Astrocyte of the cerebellum (primary cell): ENCODE measurements at regions not wholly inside any gene's neighbourhood (a gene's known extent, or its start where the extent isn't known, plus 50 kb on each side); places are given as distances from the start of the nearest gene placed in this dataset.

Experiments
- DNase-seq: peaks from one replicate; pipeline ENCODE4 v3.0.0-alpha.2; 2011; ENCODE audit warnings: low read depth
- H3K4me3 ChIP-seq: 2 replicates; pipeline ENCODE4 v1.5.1; 2011; ENCODE audit warnings: mild to moderate bottlenecking, low read depth, low read length, moderate library complexity
- in situ Hi-C: cut with HindIII; loops from 2 replicates; pipeline ENCODE4 v1.10.0; 2017; ENCODE audit warnings: low sequenced_read_pairs
- TF ChIP-seq, protein P1 (sequence below): IDR thresholded peaks from 2 replicates; pipeline ENCODE4 v1.5.1; 2012; ENCODE audit warnings: low read length, low read depth, moderate library complexity, mild to moderate bottlenecking; ENCODE audit errors: missing control alignments

DNA sequence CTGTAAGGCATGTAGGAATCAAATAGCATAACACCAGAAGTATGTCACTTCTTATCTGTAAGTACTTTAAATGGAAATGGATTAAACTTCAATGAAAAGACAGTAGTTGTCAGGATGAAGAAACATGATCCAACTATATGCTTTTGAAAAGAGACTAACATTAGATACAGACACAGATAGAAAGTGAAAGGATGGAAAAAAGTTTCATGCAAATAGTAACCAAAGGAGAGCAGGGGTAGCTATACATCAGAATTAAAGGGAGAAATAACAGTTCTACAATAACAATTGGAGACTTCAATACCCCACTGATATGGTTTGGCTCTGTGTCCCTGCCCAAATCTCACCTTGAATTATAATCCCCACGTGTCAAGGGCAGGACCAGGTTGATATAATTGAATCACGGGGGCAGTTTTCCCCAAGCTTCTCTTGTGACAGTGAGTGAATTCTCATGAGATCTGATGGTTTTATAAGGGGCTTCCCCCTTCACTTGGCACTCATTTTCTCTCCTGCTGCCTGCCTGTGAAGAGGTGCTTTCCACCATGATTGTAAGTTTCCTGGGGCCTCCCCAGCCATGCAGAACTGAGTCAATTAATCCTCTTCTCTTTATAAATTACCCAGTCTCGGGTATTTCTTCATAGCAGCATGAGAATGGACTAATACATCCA, 205.4 kb upstream of the CDH2 start:
- in situ Hi-C loops: no loop called here
- no peak for DNase-seq
- TF ChIP-seq, protein P1, sequence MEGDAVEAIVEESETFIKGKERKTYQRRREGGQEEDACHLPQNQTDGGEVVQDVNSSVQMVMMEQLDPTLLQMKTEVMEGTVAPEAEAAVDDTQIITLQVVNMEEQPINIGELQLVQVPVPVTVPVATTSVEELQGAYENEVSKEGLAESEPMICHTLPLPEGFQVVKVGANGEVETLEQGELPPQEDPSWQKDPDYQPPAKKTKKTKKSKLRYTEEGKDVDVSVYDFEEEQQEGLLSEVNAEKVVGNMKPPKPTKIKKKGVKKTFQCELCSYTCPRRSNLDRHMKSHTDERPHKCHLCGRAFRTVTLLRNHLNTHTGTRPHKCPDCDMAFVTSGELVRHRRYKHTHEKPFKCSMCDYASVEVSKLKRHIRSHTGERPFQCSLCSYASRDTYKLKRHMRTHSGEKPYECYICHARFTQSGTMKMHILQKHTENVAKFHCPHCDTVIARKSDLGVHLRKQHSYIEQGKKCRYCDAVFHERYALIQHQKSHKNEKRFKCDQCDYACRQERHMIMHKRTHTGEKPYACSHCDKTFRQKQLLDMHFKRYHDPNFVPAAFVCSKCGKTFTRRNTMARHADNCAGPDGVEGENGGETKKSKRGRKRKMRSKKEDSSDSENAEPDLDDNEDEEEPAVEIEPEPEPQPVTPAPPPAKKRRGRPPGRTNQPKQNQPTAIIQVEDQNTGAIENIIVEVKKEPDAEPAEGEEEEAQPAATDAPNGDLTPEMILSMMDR: no peak
- no peak overlapping the region for H3K4me3 ChIP-seq

DNA sequence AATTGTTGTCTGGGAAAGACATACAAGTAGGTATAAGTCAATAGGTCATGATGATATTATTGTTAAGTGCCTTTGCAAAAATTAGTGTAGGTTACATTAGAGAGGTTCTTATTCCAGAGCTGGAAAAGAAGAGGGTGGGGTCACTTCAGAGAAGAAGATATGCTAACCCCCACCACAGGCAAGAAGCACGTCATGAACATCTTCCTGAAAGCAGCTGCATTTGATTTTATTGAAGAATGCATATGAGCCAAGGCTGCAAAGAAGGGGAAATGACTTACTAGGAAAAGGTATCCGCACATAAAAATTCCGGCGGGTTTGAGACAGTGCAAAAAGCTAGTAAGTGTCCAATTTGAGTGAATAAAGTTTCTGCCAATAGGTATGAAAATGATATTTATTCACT, 195.3 kb upstream of the CDH2 start:
- DNase-seq: no peak
- TF ChIP-seq, protein P1: no peak
- H3K4me3 ChIP-seq: no peak overlapping the region
- in situ Hi-C loops: no loop called here

DNA sequence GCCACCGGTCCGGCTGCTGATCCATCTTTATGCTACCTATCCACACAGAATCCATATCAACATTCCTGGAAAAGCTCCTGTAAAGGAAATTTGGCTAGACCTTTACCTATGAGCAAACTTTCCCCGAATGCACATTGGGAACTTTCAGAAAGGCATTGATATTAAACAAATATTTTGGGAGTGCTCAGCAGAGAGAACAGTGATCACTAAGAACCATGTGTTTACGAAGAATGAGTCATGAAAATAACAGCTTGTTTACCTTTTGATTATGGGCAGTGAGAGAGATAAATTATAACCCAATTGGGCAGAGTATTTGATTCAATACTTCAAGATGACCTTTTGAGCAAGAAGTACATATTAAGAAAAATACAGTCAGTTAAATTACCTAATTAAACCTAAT, 189.7 kb upstream of the CDH2 start:
- TF ChIP-seq, protein P1: no peak
- in situ Hi-C loops: no loop called here
- no peak for DNase-seq

DNA sequence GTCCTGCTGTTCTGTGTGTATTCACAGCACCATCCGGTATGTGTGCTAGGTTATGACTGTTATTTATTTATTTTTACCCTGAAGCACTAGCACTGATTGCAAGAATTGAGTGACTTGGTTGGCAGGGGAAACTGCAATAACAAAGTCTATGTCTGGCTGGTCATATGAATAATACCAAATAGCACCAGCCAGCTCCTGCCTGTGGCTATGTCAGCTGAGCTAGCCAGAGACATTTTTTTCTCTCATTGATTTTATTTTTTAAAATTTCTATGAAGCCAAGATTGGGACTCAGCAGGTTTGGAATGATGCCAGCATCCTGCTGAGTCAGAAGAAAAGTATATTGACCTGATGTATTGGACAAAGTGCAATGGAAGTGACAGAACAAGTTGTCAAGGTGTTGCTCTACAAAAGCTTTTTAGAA, 188.5 kb upstream of the CDH2 start:
- in situ Hi-C loops: no loop called here
- peak; percentile 27 for DNase-seq
- H3K4me3 ChIP-seq: no peak overlapping the region
- TF ChIP-seq, protein P1: no peak

More for the DNA sequence above, 189.7 kb upstream of the CDH2 start:
- H3K4me3 ChIP-seq: no peak overlapping the region

DNA sequence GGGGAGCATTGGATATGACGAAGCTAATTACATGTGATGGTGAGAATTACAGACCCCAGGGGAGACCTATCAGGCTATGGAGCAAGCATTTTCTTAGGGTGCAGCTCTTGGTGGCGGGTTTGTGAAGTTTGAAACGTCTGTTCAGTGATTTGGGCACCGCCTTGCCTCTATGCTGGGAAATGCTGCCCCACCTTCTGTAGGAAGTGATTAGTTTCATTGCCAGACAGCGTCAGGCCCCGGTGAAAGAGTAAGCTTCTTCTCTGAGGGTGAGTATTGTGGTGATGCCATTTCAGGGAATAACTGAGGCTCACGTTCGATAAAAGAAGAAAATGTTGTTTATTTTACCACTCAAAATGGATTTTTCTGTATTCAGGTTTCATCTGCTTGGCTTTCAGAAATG, 186.2 kb upstream of the CDH2 start:
- TF ChIP-seq, protein P1: no peak
- no peak overlapping the region for H3K4me3 ChIP-seq
- no peak for DNase-seq
- in situ Hi-C loops: no loop called here

DNA sequence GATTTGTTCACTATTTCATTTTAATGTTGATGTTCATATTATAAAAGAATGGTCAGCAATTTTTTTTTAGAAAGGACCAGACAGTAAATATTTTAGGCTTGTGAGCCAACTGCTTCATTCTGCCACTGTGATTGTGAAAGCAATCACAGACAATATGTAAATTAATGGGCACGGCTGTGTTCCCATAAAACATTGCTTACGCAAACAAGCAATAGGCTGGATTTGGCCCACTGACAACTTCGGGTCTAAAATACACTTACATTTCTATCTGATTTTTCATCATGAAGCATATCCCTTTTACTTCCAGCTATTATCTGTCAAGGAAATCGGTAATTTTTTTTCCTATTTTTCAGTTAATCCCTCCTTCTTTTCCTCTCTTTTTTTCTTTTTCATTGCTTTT, 182.2 kb upstream of the CDH2 start:
- DNase-seq: no peak
- TF ChIP-seq, protein P1: no peak
- in situ Hi-C loops: no loop called here
- H3K4me3 ChIP-seq: no peak overlapping the region
